Muscle of leg (tissue), 3 donors: ENCODE measurements at regions not wholly inside any gene's neighbourhood (a gene's known extent, or its start where the extent isn't known, plus 50 kb on each side); places are given as distances from the start of the nearest gene placed in this dataset.

ENCODE experiments used
- DNase-seq: peaks from one replicate; pipeline ENCODE4 v3.0.0; 2013
- H3K27ac ChIP-seq: one replicate; pipeline ENCODE4 v1.5.1; 2013; ENCODE audit warnings: mild to moderate bottlenecking, low read length, control low read depth
- H3K27me3 ChIP-seq: one replicate; pipeline ENCODE4 v1.6.1; 2013; ENCODE audit warnings: low read length; ENCODE audit not compliant: control insufficient read depth, insufficient read depth
- H3K36me3 ChIP-seq: one replicate; pipeline ENCODE4 v1.6.1; 2013; ENCODE audit warnings: low read length; ENCODE audit not compliant: control insufficient read depth, insufficient read depth
- H3K4me1 ChIP-seq: one replicate; pipeline ENCODE4 v1.6.1; 2013; ENCODE audit warnings: low read length; ENCODE audit not compliant: control insufficient read depth, insufficient read depth
- H3K4me3 ChIP-seq: one replicate; pipeline ENCODE4 v1.5.1; 2013; ENCODE audit warnings: low read length, control low read depth
- H3K9me3 ChIP-seq: replicated peaks from 2 replicates; pipeline ENCODE4 v1.6.1; 2013; ENCODE audit warnings: low read depth, low read length; ENCODE audit not compliant: control insufficient read depth
- WGBS: methylation state at CpG from one replicate; pipeline ENCODE4 v1.1.5; 2013; ENCODE audit warnings: missing lambda C conversion rate; ENCODE audit not compliant: insufficient coverage; 5-methylcytosine and 5-hydroxymethylcytosine counted together

DNA sequence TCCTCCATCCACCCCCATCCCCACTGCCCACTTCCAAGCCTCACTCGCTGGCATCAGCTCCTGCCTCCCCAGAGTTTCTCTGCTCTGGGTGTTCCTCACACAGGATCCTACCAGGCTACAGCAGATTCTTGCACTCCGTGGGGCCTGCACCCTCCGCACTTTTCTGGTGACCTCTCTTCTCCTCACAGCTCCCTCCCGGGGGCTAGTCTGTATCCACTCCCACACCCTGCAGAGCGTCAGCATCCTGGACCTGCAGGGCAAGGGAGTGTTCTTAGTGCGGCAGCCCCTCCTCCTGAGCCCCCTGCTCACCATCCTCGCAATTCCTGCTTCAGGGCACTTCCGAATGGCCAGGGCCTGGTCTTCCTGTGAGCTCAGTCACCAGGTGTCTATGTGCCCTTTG, 224.2 kb downstream of the DLL1 start:
- H3K4me1 ChIP-seq: peaks cover 28% of the 10 kb centered on the region
- WGBS: 85% methylated on average over 5 of the region's 8 CpGs
- peaks cover 7% of the 10 kb centered on the region for H3K27me3 ChIP-seq
- no peaks in the 10 kb centered on the region for H3K36me3 ChIP-seq
- no peak overlapping the region for H3K4me3 ChIP-seq
- no peak for DNase-seq
- peaks cover 6% of the 10 kb centered on the region for H3K9me3 ChIP-seq
- no peak overlapping the region for H3K27ac ChIP-seq

DNA sequence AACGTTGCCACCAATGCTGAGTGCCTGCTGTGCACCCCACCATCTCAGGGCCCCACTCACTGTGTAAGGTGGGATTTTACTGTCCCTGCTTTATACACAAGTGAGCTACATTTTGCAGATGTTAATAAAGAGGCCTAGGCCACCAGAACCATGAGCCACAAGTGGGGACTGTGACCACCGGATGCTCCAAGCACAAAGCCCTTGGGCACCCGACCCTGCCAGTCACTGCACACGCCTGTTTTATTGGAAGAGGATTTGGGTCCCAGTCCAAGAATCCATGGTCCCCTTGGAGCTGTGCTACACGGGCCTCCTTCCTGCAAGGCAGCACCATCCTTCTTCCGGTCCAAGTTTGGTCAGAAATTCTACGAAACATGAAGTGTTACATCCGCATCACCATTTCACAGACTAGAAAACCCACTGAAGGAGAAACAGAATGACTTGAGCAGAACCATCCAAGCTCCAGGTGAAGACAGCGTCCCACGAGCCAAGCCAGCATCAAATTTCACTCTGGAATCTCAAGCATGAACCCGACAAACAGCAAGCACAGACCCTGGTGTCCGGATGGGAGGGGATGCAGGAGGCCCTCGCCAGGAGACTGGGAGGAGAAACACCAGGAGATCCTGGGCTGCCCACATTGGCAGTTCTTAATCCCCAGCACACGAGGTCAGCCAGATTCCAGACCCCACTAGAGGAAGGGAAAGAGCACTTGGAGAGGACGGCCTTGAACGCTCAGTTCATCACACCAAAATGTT, 226.9 kb downstream of the DLL1 start:
- DNase-seq: peak; percentile 44
- 34% methylated on average over 11 of the region's 16 CpGs for WGBS
- H3K4me3 ChIP-seq: no peak overlapping the region

DNA sequence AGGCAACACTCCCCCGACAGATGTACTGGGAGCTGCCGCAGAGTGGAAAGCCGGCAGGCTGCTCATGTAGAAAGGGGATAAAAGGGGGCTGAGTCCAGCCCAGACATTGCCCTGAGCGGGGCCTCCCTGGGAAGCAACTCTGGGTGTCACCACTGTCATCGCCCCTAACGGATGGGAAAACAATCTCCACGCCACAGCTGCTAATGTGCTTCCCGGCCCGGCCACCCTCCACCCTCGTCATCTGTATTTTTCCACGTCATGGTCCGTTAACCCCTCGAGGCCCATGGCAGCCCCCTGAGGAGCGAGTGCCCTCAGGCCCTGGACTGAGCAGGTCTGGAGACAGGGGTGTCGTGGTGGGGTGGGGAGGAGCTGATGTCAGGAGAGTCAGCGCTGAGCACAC, 227.4 kb downstream of the DLL1 start:
- 19% methylated on average over 8 of the region's 16 CpGs for WGBS
- Histone ChIP-seq H3K27ac (no peak overlapping the region), H3K9me3 (no peaks in the 10 kb centered on the region), H3K4me1 (peaks cover 28% of the 10 kb centered on the region), H3K36me3 (no peaks in the 10 kb centered on the region), H3K4me3 (no peak overlapping the region), H3K27me3 (peaks cover 7% of the 10 kb centered on the region)
- no peak for DNase-seq

More for the DNA sequence above, 226.9 kb downstream of the DLL1 start:
- Histone ChIP-seq H3K27ac (no peak overlapping the region), H3K36me3 (no peaks in the 10 kb centered on the region), H3K4me1 (peaks cover 28% of the 10 kb centered on the region), H3K9me3 (no peaks in the 10 kb centered on the region), H3K27me3 (peaks cover 7% of the 10 kb centered on the region)

DNA sequence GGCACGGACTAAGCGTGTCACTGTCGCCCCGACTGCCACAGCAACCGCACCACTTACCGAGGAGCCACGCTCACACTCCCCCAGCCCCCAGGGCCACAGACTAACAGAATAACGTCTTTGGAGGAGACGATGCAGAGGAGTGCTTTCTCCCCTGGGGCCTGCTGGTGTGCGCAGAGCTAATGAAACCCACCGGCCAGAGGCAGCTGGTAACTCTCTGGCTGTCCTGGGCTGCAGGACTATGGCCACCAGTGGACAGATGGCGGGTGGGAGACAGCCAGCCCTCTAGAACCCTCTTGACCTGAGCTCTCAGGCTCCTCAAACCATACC, 228.0 kb downstream of the DLL1 start:
- no peak overlapping the region for H3K27ac ChIP-seq
- H3K4me1 ChIP-seq: peaks cover 28% of the 10 kb centered on the region
- peaks cover 7% of the 10 kb centered on the region for H3K27me3 ChIP-seq
- H3K36me3 ChIP-seq: no peaks in the 10 kb centered on the region
- WGBS: 92% methylated on average over 11 of the region's 12 CpGs
- H3K9me3 ChIP-seq: no peaks in the 10 kb centered on the region
- no peak for DNase-seq
- no peak overlapping the region for H3K4me3 ChIP-seq

DNA sequence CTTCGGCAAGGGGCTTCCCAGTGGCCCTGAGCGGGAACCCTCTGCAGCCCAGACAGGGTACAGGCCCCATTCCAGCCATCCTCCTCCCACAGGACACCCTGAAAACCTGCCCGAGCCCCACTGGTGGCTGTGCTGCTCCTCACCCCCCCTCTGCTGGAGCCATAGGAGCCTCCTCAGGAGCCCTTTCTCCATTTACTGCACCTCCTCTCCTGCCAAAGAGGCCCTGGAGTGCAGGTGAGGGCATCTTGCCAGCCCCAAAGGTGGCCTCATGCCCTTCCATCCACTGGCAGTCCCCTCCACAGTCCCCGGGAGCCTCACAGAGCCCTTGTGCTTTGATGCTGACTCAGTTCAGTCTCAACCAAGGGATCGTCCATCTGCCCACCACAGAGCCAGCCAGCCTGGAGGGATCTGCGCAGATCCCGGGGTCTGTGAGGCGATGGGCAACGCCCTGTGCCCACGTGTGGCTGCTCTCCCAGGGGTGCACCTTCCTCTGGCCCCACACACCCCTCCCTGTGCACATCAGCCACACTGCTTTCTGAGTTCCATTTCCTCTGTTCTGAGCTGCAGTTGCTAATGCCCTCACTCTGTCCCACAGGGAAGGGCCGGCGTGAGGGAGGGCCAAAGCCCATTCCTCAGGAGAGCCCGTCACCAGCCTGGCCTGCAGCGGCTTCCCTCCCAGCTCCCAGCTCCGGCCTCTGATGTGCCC, 228.5 kb downstream of the DLL1 start:
- no peak overlapping the region for H3K4me3 ChIP-seq
- H3K9me3 ChIP-seq: no peaks in the 10 kb centered on the region
- 79% methylated on average over 15 of the region's 15 CpGs for WGBS
- H3K4me1 ChIP-seq: peaks cover 24% of the 10 kb centered on the region
- H3K27me3 ChIP-seq: peaks cover 7% of the 10 kb centered on the region
- H3K36me3 ChIP-seq: no peaks in the 10 kb centered on the region
- H3K27ac ChIP-seq: no peak overlapping the region
- no peak for DNase-seq

DNA sequence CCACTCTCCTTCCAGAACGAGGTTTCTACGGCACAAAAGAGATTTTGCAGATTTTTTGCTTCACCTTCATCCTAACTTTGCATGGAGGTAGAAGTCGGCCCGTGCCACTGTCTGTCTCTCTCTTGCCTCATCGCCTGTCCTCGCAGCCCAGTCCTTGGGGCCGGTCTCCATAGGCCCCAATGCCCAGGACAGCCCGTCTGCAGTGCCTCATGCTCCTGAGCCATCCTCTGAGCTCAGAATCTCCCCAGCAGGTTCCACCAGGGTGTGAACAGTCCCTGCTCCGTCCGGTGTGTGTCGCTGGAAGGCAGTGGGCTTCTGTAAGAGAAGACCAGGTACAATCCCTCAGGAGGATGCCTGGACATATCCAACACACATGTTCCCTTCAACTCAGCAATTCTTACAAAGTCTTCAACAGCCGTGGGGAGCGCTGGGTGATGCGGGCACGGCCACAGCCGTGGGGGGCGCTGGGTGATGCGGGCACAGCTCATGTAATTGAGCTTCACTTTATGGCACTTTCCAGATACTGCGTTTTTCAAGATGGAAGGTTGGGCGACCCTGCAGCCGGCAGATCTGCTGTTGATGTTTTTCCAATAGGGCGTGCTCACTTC, 231.9 kb downstream of the DLL1 start:
- H3K36me3 ChIP-seq: no peaks in the 10 kb centered on the region
- WGBS: 90% methylated on average over 19 of the region's 22 CpGs
- no peak overlapping the region for H3K27ac ChIP-seq
- H3K27me3 ChIP-seq: peaks cover 7% of the 10 kb centered on the region
- H3K4me3 ChIP-seq: no peak overlapping the region
- no peak for DNase-seq
- peaks cover 14% of the 10 kb centered on the region for H3K4me1 ChIP-seq
- H3K9me3 ChIP-seq: no peaks in the 10 kb centered on the region

DNA sequence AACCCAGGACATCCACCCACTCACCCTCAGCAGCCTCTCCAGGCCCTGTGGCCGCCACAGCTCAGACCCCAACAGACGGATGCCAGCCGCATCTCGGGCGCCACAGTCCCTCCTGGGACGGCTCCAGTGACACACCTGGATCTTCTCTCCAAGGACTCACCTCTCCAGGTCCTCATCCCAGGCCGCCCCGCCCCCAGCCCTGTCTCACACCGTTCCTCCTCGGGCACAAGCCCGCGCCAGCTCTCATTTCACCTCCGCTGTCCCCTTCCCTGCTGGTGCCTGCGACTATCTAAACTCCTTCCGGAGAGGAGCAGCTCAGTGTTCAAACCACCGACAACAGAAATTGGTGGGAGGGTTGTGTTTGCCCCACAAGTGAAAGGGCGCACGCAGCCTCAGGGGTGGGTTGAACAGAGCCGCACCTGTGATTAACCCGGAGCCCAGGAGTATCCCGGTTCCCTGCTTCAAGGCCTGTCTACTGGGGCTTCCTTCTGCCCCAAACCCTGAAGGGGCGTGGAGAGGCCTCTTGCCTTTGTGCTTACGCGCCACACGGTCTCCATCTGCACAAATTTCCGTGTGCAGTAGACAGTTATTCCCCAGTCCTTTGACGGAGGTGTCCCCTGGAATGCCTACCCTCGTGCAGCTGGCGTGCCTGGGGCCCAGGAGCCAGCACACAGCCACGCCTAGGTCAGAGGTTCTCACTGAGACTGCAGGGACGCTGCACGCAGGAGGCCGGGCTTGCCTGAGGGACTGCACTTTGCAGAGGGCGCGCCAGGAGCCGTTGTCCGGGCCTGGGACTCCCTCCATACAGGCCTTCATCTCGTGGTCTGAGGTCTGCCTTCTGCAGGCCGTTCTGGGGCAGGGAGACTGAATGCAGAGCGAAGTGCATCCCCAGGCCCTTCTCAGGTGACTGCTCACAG, 232.7 kb downstream of the DLL1 start:
- Histone ChIP-seq H3K4me1 (peaks cover 8% of the 10 kb centered on the region), H3K9me3 (no peaks in the 10 kb centered on the region), H3K36me3 (no peaks in the 10 kb centered on the region), H3K4me3 (no peak overlapping the region), H3K27me3 (peaks cover 8% of the 10 kb centered on the region), H3K27ac (no peak overlapping the region)
- no peak for DNase-seq
- 78% methylated on average over 40 of the region's 40 CpGs for WGBS

DNA sequence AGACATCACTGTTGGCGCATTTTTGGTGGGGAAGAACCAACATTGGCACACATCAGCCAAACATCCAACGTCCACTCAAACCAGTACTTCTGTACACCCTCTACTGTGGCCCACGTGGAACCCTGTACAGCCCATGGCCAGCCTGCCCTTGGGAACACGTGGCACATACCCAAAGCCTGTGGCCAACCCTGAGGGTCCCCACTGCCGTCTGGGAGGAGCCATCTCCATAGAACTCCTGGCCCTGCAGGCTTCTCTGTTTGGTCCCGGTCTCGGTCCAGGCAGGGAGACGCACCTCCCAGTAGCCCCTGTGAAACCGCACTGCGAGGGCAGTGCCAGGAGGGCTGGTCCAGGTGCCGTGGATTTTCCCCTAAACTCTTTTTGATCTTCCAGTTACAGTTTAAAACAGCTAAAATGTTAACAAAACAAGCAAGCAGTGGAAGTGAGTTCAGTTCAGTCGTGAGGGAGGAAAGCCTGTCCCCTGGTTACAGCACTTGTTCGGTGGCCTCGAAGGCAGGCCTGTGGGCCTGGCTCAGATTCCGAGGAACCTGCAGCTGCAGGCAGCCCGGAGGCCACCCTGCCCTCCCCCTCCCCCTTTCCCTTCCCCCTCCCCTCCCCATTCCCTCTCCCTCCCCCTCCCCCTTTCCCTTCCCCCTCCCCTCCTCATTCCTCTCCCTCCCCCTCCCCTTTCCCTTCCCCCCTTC, 233.7 kb downstream of the DLL1 start:
- Histone ChIP-seq H3K27me3 (peaks cover 5% of the 10 kb centered on the region), H3K27ac (no peak overlapping the region), H3K4me3 (no peak overlapping the region), H3K4me1 (peaks cover 2% of the 10 kb centered on the region), H3K9me3 (no peaks in the 10 kb centered on the region), H3K36me3 (no peaks in the 10 kb centered on the region)
- WGBS: 81% methylated on average over 11 of the region's 16 CpGs
- DNase-seq: no peak

DNA sequence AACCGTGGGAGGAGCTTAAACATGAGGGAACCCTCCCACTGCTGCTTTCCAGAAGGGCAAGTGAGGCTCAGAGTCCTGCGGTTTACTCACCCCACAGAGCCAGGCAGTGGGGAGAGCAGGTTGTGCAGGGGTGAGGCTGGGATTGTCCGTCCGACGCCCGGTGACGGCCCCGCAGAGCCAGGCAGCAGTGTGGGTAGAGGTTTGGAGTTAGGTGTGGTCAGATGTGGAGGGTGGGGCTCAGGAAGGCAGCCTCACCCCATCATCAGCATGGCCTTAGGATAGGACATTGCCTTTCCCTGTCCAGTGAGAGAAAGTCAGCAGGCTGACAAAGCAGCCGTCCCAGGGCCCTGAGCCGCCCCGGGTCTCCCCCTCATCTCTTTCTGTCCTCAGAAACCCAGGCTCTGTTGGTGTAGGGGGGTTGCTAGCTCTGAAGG, 234.6 kb downstream of the DLL1 start:
- H3K27me3 ChIP-seq: peaks cover 5% of the 10 kb centered on the region
- H3K36me3 ChIP-seq: no peaks in the 10 kb centered on the region
- H3K27ac ChIP-seq: no peak overlapping the region
- peaks cover 2% of the 10 kb centered on the region for H3K4me1 ChIP-seq
- WGBS: 64% methylated on average over 1 of the region's 11 CpGs
- no peaks in the 10 kb centered on the region for H3K9me3 ChIP-seq
- no peak overlapping the region for H3K4me3 ChIP-seq
- DNase-seq: no peak
